ENCODE measurements at regions not wholly inside any gene's neighbourhood (a gene's known extent, or its start where the extent isn't known, plus 50 kb on each side); places are given as distances from the start of the nearest gene placed in this dataset.

- in situ Hi-C loops (cut with HindIII; ENCODE audit: low sequenced_read_pairs): no loop called here
Observed at GRCh38 chr10:113402602-113403001, 150.3 kb upstream of the HABP2 start.

GRCh38 chr10:113407218-113407617 lies 145.6 kb upstream of the HABP2 start:
- in situ Hi-C loops (cut with HindIII; ENCODE audit: low sequenced_read_pairs): no loop called here

- in situ Hi-C loops (cut with HindIII; ENCODE audit: low sequenced_read_pairs): no loop called here
Observed at GRCh38 chr10:113409175-113409574, 143.7 kb upstream of the HABP2 start.

- in situ Hi-C loops (cut with HindIII; ENCODE audit: low sequenced_read_pairs): no loop called here
Observed at GRCh38 chr10:113410618-113411017, 142.2 kb upstream of the HABP2 start.

GRCh38 chr10:113411456-113411855 lies 141.4 kb upstream of the HABP2 start:
- in situ Hi-C loops (cut with HindIII; ENCODE audit: low sequenced_read_pairs): no loop called here

- in situ Hi-C loops (cut with HindIII; ENCODE audit: low sequenced_read_pairs): no loop called here
Observed at GRCh38 chr10:113412161-113412560, 140.7 kb upstream of the HABP2 start.

- in situ Hi-C loops (cut with HindIII; ENCODE audit: low sequenced_read_pairs): no loop called here
Observed at GRCh38 chr10:113414543-113414942, 138.3 kb upstream of the HABP2 start.

GRCh38 chr10:113415246-113415645 lies 137.6 kb upstream of the HABP2 start:
- in situ Hi-C loops (cut with HindIII; ENCODE audit: low sequenced_read_pairs): no loop called here

GRCh38 chr10:113420057-113420732 lies 132.7 kb upstream of the HABP2 start:
- in situ Hi-C loops (cut with HindIII; ENCODE audit: low sequenced_read_pairs): loop anchor here (5.0 kb wide), 1 partner anchor 82 kb away; no protein-coding TSS in a partner anchor

- in situ Hi-C loops (cut with HindIII; ENCODE audit: low sequenced_read_pairs): loop anchor here (5.0 kb wide), 1 partner anchor 81 kb away; no protein-coding TSS in a partner anchor
Observed at GRCh38 chr10:113420733-113421675, 131.8 kb upstream of the HABP2 start.

- in situ Hi-C loops (cut with HindIII; ENCODE audit: low sequenced_read_pairs): loop anchor here (5.0 kb wide), 1 partner anchor 80 kb away; no protein-coding TSS in a partner anchor
Observed at GRCh38 chr10:113422371-113422770, 130.5 kb upstream of the HABP2 start.

- in situ Hi-C loops (cut with HindIII; ENCODE audit: low sequenced_read_pairs): loop anchor here (5.0 kb wide), 1 partner anchor 78 kb away; no protein-coding TSS in a partner anchor
Observed at GRCh38 chr10:113423981-113424721, 128.7 kb upstream of the HABP2 start.

GRCh38 chr10:113425008-113425407 lies 127.8 kb upstream of the HABP2 start:
- in situ Hi-C loops (cut with HindIII; ENCODE audit: low sequenced_read_pairs): no loop called here

GRCh38 chr10:113425541-113425951 lies 127.3 kb upstream of the HABP2 start:
- in situ Hi-C loops (cut with HindIII; ENCODE audit: low sequenced_read_pairs): no loop called here

GRCh38 chr10:113426181-113426877 lies 126.5 kb upstream of the HABP2 start:
- in situ Hi-C loops (cut with HindIII; ENCODE audit: low sequenced_read_pairs): no loop called here

GRCh38 chr10:113427236-113427735 lies 125.6 kb upstream of the HABP2 start:
- in situ Hi-C loops (cut with HindIII; ENCODE audit: low sequenced_read_pairs): no loop called here

GRCh38 chr10:113427811-113428558 lies 124.9 kb upstream of the HABP2 start:
- in situ Hi-C loops (cut with HindIII; ENCODE audit: low sequenced_read_pairs): no loop called here

GRCh38 chr10:113430634-113431397 lies 122.0 kb upstream of the HABP2 start:
- in situ Hi-C loops (cut with HindIII; ENCODE audit: low sequenced_read_pairs): loop anchor here (5.0 kb wide), 1 partner anchor 74 kb away; no protein-coding TSS in a partner anchor

Data from endothelial cell of hepatic sinusoid (primary cell).